Breast epithelium (tissue), 4 donors: ENCODE measurements at regions not wholly inside any gene's neighbourhood (a gene's known extent, or its start where the extent isn't known, plus 50 kb on each side); places are given as distances from the start of the nearest gene placed in this dataset.

ENCODE experiments used
- DNase-seq, 2 donors: peaks; one replicate each; pipeline ENCODE4 v3.0.0-alpha.2; 2019; ENCODE audit warnings: low spot score in 2 of 2
- H3K27ac ChIP-seq, 2 donors: fragments of 200-600 bp; sonication (generic) in 1 of 2; one replicate each; pipeline ENCODE4 v1.5.1; 2016 to 2019; ENCODE audit warnings: mild to moderate bottlenecking in 1 of 2
- H3K27me3 ChIP-seq, 2 donors: fragments of 200-600 bp; sonication (generic) in 1 of 2; one replicate each; pipeline versions ENCODE4 v1.5.1 to v1.6.0; 2017 to 2019; ENCODE audit warnings: control low read depth in 1 of 2, mild to moderate bottlenecking in 1 of 2
- H3K36me3 ChIP-seq: fragments of 200-600 bp; one replicate; pipeline ENCODE4 v1.5.1; 2019
- H3K4me1 ChIP-seq, 2 donors: fragments of 200-600 bp; sonication (generic); one replicate each; pipeline ENCODE4 v1.5.1; 2016 to 2019; ENCODE audit warnings: control low read depth in 1 of 2
- H3K4me3 ChIP-seq, 3 donors: fragments of 200-600 bp; sonication (generic); 1 replicate in 2 of 3; 2 replicates in 1 of 3; pipeline ENCODE4 v1.5.1; 2016 to 2019; ENCODE audit warnings: mild to moderate bottlenecking in 3 of 3, moderate library complexity in 2 of 3
- H3K9me3 ChIP-seq, 2 donors: fragments of 200-600 bp; sonication (generic) in 1 of 2; one replicate each; pipeline ENCODE4 v1.5.1; 2016 to 2019; ENCODE audit warnings: control low read depth in 1 of 2
- CTCF ChIP-seq, 3 donors: fragments of 450-650 bp; IDR thresholded peaks; one replicate each; pipeline ENCODE4 v1.5.1; 2016 to 2017; ENCODE audit warnings: antibody characterized with exemption in 3 of 3, mild to moderate bottlenecking in 3 of 3, moderate library complexity in 3 of 3
- POLR2A ChIP-seq: fragments of 450-650 bp; IDR thresholded peaks from one replicate; pipeline ENCODE4 v1.6.1; 2016; ENCODE audit warnings: antibody characterized with exemption, mild to moderate bottlenecking, moderate library complexity
- POLR2AphosphoS5 ChIP-seq, 3 donors: sonication (generic); formaldehyde crosslinking; IDR thresholded peaks; one replicate each; pipeline ENCODE4 v1.6.1; 2017; ENCODE audit warnings: antibody characterized with exemption in 3 of 3
- intact Hi-C: fragments of 100-400 bp; cut with DNase I; formaldehyde crosslinking; loops from one replicate; pipeline ENCODE4 v1.15.1; 2023; ENCODE audit warnings: low total_unique reads

- TF ChIP-seq POLR2AphosphoS5 (IDR thresholded peaks at IDR 0.05), result no peak
- TF ChIP-seq CTCF (IDR thresholded peaks at IDR 0.05), result no peak
- TF ChIP-seq POLR2A, result no peak
- H3K36me3 ChIP-seq, result no peaks in the 10 kb centered on the region
- no peak for DNase-seq
- no peak overlapping the region for H3K4me3 ChIP-seq
- no peaks in the 10 kb centered on the region for H3K9me3 ChIP-seq
- H3K27ac ChIP-seq, result no peak overlapping the region
- no peaks in the 10 kb centered on the region for H3K4me1 ChIP-seq
- intact Hi-C loops, result no loop called here
- no peaks in the 10 kb centered on the region for H3K27me3 ChIP-seq
Observed at GRCh38 chrX:4193500-4194155, 480.2 kb upstream of the PRKX start.

- no peak for DNase-seq
- Histone ChIP-seq H3K9me3 (no peaks in the 10 kb centered on the region), H3K36me3 (no peaks in the 10 kb centered on the region), H3K27me3 (no peaks in the 10 kb centered on the region), H3K27ac (no peak overlapping the region), H3K4me1 (no peaks in the 10 kb centered on the region), H3K4me3 (no peak overlapping the region)
- intact Hi-C loops, result no loop called here
- TF ChIP-seq POLR2AphosphoS5 (IDR thresholded peaks at IDR 0.05), result no peak
- no peak for TF ChIP-seq POLR2A
- TF ChIP-seq CTCF (IDR thresholded peaks at IDR 0.05), result no peak
Observed at GRCh38 chrX:4186331-4186730, 472.9 kb upstream of the PRKX start.

- Histone ChIP-seq H3K27me3 (no peaks in the 10 kb centered on the region), H3K27ac (no peak overlapping the region), H3K36me3 (no peaks in the 10 kb centered on the region), H3K4me3 (no peak overlapping the region), H3K4me1 (no peaks in the 10 kb centered on the region), H3K9me3 (no peaks in the 10 kb centered on the region)
- intact Hi-C loops, result no loop called here
- TF ChIP-seq POLR2A (no peak), POLR2AphosphoS5 (IDR thresholded peaks at IDR 0.05) (no peak), CTCF (IDR thresholded peaks at IDR 0.05) (no peak)
- DNase-seq, result no peak
Observed at GRCh38 chrX:4185086-4185485, 471.6 kb upstream of the PRKX start.

GRCh38 chrX:4182408-4182806 lies 469.0 kb upstream of the PRKX start:
- intact Hi-C loops, result no loop called here
- Histone ChIP-seq H3K36me3 (no peaks in the 10 kb centered on the region), H3K4me1 (no peaks in the 10 kb centered on the region), H3K27me3 (no peaks in the 10 kb centered on the region), H3K27ac (no peak overlapping the region), H3K9me3 (no peaks in the 10 kb centered on the region), H3K4me3 (no peak overlapping the region)
- no peak for DNase-seq
- no peak for TF ChIP-seq POLR2A
- no peak for TF ChIP-seq POLR2AphosphoS5 (IDR thresholded peaks at IDR 0.05)
- TF ChIP-seq CTCF (IDR thresholded peaks at IDR 0.05), result no peak

- intact Hi-C loops, result no loop called here
- Histone ChIP-seq H3K27me3 (no peaks in the 10 kb centered on the region), H3K36me3 (no peaks in the 10 kb centered on the region), H3K4me1 (no peaks in the 10 kb centered on the region), H3K4me3 (no peak overlapping the region), H3K27ac (no peak overlapping the region), H3K9me3 (no peaks in the 10 kb centered on the region)
- no peak for TF ChIP-seq CTCF (IDR thresholded peaks at IDR 0.05)
- no peak for TF ChIP-seq POLR2A
- TF ChIP-seq POLR2AphosphoS5 (IDR thresholded peaks at IDR 0.05), result no peak
- no peak for DNase-seq
Observed at GRCh38 chrX:4181782-4182407, 468.4 kb upstream of the PRKX start.
